HG03457 (cell line): ENCODE measurements at regions not wholly inside any gene's neighbourhood (a gene's known extent, or its start where the extent isn't known, plus 50 kb on each side); places are given as distances from the start of the nearest gene placed in this dataset.
"Not testable (repeated sequence)": the region's sequence is repeated elsewhere in the genome, so short reads cannot be mapped to it uniquely, and the experiment has no call there.

Source experiments
- ATAC-seq: cut with Tn5 transposase; IDR thresholded peaks from one replicate; pipeline ENCODE4 v1.9.1; 2021; ENCODE audit warnings: moderate number of reproducible peaks; ENCODE audit not compliant: unreplicated experiment

DNA sequence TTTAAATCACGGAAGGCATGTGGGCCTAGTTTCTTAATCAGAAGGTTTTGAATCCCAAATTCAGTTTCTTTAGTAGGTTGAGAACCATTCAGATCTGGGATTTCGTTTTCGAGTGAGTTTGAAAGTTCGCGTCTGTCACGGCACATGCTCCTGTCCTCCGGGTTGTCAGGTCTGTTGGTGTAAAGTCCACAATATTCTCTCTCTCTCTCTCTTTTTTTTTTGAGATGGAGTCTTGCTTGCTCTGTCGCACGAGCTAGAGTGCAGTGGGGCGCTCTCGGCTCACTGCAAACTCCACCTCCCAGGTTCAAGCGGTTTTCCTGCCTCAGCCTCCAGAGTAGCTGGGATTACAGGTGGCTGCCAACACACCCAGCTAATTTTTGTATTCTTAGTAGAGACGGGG is 4390.6 kb upstream of the TPTE start:
- ATAC-seq = not testable (repeated sequence)

DNA sequence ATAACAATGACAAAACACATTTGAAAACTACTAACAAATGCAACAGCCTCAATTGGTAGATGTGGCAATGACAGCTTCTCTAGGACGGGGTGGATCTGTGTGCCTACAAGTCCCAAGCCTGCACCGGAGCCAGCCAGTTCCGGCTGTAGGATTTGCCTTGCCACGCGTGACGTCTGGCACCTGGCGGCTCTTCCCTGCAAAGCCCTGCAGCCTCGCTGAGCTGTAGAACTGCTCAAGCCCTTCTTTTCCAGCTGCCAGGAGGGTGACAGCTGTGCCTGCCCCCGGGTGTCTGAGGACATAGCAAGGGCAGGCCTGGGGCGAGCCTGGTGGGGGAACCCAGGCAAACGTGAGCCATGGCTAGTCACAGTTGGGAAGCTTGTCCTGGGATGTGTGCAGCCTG is 4388.0 kb upstream of the TPTE start:
- not testable (repeated sequence) for ATAC-seq

DNA sequence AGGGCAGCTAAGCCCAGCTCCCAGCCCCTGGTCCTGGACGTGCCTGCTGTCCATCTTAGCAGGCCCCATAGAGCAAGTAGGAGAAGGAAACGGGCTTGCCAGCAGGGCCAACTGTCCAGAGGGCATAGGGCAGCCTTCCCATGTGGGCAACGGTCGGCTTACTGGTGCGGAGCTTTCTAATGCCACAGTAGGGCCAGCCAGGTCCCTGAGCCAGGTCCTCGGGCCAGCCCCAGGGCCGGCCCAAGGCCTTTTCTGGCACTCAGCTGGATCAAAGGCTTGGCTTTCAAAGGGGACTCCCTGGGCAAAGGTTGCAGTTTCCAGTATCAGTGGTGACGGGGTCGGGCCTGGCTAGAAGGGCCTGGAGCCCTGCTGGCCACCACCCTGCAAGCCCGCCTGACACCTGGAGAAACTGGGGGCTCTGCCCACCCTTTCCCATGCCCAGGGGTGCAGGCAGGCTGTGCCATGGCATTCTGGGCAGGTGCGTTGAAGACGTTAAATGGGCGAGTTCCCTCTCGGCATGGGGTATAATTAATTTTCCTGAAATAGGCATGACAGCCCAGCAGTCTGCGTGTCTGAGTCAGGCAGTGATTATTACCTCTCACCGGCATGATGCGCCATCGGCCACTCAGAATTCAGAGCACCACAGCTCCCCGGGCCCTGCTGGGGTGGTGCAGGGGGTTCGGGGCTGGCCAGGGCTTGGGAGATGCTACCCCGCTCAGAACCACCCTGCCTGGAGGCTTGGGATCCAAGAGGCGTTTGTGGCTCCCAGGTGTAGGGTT is 4387.3 kb upstream of the TPTE start:
- ATAC-seq = not testable (repeated sequence)

DNA sequence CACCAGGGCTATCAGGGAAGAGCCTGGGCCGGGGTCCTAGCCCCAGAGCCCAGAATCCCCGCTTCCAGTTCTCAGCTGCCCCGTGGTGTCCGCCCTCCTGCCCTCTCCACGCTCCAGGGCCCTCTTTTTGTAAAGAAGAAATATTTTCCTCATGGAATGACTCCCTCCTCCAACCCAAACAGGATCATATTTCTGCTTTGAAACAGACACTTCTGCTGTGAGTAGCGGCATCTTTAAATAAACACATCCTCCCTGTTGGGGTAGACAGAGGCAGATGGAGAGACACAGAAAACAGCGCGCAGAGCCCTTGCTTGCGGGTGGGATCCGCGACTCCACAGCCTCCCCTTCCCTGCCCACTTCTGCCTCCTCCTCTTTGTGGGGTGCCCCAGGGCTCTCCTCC is 4384.7 kb upstream of the TPTE start:
- not testable (repeated sequence) for ATAC-seq

DNA sequence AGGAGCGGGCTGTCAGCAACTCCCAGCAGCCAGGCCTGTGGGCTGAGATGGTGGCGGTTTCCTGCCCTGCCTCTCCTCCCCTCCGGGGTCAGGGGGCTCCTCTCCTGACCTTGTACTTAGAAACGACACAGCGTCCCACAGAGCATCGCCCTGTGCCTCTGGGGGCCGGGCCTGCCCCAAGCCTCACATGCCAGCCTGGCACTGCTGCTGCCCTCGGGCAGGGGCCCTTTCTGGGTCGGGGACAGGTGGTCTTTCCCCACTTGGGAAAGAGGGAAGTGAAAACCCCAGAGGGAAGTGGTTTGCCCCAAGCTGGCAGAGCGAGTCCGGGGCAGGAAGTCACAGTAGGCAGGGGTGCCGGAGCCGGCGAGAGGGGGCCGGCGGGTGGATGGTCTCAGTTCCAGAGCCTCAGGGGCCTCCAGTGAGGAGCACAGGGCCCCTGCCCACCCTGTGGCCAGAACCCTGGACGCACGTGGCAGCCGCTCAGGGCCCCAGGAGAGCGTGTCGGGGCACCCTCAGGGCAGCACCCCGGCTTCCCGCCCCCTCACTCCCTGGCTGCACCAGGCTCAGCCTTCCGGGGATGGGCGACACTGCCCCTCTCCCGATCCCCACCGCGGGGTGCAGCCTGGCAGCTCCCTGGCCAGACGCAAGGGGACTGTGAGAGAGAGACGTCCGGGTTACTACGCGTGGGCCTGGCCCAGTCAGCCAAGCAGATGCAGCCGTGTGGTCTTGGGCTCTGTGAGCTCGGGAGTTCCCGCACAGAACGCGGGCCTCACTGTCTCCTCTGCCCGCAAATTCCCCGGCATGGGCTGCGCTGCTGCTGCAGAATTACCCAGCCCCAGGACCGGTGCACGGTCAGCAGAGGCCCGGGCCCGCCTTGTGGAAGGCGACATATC is 4382.9 kb upstream of the TPTE start:
- not testable (repeated sequence) for ATAC-seq

DNA sequence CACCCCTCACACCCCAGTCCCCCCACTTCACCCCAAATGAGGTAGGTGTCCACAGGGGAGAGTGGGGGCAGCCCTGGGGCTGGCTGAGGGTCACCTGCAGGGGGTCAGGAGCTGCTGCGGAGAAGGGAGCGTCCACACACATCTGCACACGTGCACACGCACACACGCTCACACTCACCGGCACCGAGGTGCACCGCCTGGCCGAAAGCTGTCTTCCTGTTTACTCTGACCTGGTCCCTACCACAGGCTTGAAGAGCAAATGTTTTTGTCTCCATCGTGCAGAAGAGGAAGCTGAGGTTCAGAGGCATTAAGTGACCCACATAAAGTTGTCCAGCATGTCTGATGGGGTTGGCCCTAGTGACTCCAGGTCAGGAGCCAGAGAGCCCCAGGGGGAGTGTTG is 4382.1 kb upstream of the TPTE start:
- not testable (repeated sequence) for ATAC-seq

DNA sequence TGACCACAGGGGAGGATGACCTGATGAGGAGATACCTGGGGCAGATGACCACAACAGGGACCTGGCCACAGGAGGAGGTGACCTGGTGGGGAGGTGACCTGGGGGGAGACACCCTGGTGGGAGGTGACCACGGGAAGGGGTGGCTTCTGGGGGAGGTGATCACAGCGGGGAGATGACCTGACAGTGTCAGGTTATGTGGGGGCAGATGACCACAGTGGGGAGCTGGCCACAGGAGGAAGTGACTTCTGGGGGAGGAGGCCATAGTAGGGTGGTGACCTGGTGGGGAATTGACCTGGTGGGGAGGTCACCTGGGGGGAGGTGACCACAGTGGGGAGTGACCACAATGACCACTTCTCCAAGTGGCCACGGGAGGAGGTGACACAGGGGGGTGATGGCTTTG is 4381.5 kb upstream of the TPTE start:
- ATAC-seq = not testable (repeated sequence)

DNA sequence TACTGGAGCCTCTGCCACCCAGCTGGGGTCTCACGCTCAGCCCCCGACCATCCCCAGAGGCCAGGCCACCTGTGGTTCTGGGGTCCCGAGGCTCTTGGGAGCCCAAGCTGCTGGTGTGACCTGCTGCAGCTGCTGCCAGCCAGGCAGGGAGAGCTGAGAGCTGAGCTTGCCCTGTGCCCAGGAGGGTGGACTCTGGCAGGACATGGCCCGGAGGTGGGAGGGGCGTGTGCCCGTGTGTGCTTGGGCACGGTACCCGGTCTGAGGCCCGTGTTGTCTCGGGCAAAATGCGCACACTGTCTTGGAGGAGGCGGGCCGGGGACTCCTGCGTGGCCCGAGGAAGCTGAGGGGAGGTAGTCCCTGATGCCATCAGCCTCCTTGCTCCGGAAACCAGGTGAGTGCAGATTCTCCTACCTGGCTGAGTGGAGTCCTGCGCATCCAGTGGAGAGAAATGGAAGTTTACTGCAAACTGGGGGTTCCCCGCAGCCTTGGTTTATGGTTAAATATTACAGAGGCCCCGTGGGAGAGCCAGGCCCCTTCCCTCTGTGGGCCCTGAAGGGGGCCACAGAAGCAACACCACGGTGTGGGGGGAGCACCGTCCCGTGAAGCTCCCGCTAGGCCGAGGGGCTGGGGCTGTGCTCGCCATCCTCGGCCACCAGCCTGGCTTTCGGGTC is 4380.8 kb upstream of the TPTE start:
- not testable (repeated sequence) for ATAC-seq

DNA sequence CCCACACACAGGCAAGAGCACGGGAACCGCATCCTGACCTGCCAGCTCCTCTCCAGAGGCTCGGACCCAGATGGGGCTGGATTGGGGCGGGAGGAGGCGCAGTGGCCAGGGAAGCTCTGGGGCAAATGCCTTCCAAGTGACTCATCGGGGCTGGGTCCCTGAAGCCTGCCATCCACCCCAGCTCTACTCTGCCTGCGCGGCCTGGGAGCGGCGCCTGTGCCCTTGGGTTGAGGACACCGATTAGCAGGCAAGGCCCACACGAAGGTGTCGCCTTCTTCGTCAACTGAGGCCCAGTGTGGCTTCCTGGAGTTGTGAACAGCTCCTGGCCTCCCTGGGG is 4380.3 kb upstream of the TPTE start:
- ATAC-seq = not testable (repeated sequence)

DNA sequence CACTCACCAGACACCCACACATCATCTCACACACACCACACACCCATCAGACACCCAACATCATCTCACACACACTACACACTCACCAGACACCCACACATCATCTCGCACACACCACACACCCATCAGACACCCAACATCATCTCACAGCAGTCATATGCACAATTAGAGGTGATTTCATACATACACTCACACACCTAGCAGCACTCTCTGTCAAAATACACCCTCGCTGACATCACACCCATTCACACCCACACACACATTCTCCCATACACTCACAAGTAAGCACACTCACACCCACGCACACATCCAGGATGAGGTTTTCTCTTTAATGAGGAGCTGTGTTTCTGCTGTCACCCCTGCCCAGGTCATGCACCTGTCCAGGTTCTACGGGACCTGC is 4368.2 kb upstream of the TPTE start:
- not testable (repeated sequence) for ATAC-seq

DNA sequence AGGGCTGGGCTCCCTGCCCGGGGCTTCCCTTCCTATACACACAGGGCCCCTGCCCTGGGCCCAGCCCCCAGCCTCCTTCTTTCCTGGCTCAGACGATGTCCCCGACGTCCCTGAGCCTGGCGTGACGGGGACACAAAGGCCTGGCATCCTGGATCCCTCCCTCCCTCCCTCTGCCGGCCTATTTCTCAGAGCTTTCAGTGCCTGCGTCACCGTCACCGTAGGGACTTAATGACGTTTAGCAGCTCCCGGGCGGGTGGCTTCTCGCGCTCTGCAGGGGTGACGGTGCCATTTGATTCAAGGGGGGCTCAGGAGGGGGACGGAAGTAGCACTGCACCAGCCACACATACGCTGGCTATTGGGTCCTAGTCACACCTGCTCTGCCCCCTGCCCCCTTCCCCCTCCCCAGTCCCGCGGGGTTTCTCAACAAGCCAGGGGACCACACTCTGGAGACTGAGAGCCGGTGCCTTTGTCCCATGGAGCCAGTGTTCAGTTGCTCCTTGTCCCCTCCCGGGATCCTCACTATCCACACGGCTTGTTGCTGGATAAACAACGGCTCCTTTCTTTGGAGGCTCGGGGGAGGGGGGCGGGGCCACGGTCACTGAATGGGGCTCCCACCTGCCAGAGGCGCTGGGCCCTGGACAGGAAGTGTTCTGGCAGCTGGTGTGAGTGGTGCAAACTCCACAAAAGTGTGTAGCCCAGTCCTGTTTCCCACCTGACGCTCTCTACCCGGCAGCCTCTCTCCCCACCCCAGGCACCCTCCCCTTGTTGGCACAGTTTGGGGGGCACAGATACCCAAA is 4366.7 kb upstream of the TPTE start:
- not testable (repeated sequence) for ATAC-seq

DNA sequence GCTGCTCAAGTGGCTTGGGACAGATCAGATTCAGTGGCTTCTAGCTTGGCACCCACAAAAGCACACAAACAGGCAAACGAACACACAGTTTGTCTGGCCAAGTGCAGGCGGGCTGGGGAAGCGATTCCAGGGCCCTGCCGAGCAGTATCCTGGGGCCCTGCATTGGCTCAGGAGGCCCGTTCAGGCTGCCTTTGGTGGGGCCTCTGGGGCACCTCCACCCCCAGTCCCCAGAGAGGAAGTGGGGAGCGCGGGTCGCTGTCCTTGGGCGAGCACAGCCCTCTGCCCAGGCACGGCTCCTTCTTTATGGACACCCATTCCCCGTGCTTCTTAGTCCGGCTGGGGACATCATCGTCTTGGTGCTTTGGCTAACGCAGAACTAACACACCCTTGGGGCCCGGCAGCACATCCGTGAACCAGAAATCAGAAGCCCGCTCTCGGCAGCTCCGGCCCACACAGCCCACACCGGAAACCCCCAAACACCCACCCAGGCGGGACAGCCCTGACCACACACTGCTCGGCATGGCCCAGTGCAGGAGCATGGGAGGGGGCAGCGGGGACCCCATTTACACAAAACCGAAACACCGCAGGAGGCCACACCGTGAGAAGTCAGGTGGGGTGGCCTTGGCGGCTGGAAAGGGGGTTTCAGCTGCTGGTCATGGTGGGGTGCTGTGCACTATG is 4364.5 kb upstream of the TPTE start:
- ATAC-seq = not testable (repeated sequence)

DNA sequence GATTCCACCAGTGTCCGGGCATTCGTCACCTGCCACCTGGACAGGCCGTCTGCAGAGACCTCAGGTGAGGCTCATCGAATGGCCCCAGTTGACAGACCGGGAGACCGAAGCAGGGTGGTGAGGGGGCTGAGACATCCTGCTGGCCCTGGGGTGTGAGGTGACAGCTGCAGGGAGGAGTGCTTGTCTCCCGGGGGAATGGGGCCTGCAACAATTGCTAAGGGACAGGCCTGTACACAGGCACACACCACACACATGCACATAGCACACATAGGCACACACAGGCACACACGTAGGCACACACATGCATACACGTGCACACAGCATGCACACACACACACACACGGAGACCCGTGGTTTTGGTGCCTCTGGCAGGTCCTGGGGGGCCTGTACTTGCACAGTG is 4363.9 kb upstream of the TPTE start:
- not testable (repeated sequence) for ATAC-seq

DNA sequence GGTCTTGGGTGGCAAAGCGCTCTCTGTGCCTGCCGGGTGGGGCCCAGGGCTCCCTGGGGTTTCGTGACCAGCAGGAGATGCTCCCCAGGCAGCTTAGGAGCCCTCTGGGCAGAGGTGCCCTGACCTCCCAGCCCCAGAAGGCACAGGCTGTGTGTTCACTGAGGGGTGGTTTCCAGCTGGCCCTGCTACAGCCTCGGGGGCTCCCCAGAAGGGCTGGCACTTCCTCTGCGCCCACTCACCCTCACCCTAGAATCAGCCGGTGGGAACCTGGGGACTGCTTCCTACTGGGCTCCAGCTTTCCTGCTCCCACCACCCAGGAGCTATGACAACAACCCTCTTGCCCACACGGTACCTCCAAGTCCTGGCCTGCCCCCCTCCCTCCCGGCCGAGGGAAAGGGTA is 4363.2 kb upstream of the TPTE start:
- not testable (repeated sequence) for ATAC-seq
